ENCODE measurements at regions not wholly inside any gene's neighbourhood (a gene's known extent, or its start where the extent isn't known, plus 50 kb on each side); places are given as distances from the start of the nearest gene placed in this dataset.

DNA sequence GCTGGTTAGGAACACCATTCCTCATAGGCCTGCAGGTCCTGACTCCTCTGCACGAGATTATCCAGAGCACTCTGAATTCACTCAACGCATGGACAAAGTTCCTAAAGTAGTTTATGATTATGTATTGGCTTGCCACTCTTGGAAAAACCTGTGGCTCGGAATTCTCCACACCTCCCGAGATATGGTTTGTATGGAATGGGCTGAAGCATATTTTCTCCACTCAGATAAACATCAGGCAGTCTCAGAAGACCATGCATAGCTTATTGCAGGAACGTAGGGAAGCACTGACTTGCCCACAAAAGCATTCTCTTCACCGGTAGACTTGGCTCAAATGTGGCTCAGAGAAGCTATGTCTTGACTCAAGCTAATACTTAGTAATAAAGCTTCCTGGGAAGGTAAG, 338.6 kb upstream of the NFE2L3 start:
- H3K27me3 ChIP-seq = peaks cover 11% of the 10 kb centered on the region
- H3K36me3 ChIP-seq = no peaks in the 10 kb centered on the region
- no peak overlapping the region for H3K4me3 ChIP-seq (ENCODE audit: low read depth in 1 of 2, low read length in 1 of 2)
- H3K27ac ChIP-seq = no peak overlapping the region
- H3K9me3 ChIP-seq = no peaks in the 10 kb centered on the region
- TF ChIP-seq, protein P1, sequence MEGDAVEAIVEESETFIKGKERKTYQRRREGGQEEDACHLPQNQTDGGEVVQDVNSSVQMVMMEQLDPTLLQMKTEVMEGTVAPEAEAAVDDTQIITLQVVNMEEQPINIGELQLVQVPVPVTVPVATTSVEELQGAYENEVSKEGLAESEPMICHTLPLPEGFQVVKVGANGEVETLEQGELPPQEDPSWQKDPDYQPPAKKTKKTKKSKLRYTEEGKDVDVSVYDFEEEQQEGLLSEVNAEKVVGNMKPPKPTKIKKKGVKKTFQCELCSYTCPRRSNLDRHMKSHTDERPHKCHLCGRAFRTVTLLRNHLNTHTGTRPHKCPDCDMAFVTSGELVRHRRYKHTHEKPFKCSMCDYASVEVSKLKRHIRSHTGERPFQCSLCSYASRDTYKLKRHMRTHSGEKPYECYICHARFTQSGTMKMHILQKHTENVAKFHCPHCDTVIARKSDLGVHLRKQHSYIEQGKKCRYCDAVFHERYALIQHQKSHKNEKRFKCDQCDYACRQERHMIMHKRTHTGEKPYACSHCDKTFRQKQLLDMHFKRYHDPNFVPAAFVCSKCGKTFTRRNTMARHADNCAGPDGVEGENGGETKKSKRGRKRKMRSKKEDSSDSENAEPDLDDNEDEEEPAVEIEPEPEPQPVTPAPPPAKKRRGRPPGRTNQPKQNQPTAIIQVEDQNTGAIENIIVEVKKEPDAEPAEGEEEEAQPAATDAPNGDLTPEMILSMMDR (IDR thresholded peaks at IDR 0.05) = no peak
- no peaks in the 10 kb centered on the region for H3K4me1 ChIP-seq (ENCODE audit: control insufficient read depth in 1 of 2, insufficient read depth in 1 of 2, low read depth in 1 of 2, low read length in 1 of 2)

DNA sequence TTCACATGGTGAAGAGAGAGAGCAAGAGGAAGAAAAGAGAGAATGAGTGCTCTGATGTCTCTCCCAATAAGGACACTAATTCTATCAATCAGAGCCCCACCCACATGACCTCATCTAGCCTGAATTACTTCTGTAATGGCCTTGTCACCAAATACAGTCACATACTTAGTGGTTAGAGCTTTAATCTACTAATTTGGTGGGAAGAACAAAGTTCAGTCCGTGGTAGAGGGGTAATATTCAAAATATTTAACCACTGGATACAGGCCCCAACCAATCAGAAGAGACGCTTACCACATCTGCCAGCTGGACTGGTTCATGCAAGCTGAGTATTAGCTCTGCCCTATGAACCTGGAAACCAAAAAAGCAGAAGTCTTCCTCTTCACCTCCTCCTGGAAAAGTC, 336.3 kb upstream of the NFE2L3 start:
- TF ChIP-seq, protein P1 (IDR thresholded peaks at IDR 0.05) = no peak
- Histone ChIP-seq H3K4me1 (ENCODE audit: control insufficient read depth in 1 of 2, insufficient read depth in 1 of 2, low read depth in 1 of 2, low read length in 1 of 2) (no peaks in the 10 kb centered on the region), H3K27me3 (peaks cover 20% of the 10 kb centered on the region), H3K36me3 (no peaks in the 10 kb centered on the region), H3K4me3 (ENCODE audit: low read depth in 1 of 2, low read length in 1 of 2) (no peak overlapping the region), H3K27ac (no peak overlapping the region), H3K9me3 (no peaks in the 10 kb centered on the region)

DNA sequence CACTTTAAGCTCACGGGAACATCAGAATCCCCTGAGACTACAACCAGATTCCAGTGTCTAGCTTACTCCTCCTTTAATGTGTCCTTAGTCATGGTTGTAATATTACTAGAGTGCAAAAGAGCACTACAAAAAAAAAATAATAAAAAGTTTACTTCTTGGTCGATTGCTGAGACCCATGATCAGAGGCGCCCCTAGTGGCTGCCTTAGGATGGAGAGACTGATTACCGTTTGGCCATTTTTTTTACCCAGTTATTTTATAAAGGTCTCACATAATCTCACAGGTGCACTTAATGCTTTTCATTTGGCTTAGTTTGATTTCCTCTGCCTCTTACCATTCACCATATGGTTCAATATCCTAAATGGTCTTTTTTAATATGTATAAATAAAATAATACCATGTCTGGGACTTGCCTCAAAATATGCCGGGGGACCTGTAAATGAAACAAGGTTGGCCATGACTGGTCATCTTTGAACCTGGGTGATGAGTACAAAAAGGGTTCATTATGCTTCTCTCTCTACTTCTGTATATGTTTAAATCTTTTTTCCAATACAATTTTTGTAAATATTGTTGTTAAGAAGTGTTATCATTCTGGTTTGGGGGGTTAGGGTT, 331.5 kb upstream of the NFE2L3 start:
- Histone ChIP-seq H3K27me3 (peaks cover 25% of the 10 kb centered on the region), H3K9me3 (no peaks in the 10 kb centered on the region), H3K27ac (no peak overlapping the region), H3K4me3 (ENCODE audit: low read depth in 1 of 2, low read length in 1 of 2) (no peak overlapping the region), H3K36me3 (no peaks in the 10 kb centered on the region), H3K4me1 (ENCODE audit: control insufficient read depth in 1 of 2, insufficient read depth in 1 of 2, low read depth in 1 of 2, low read length in 1 of 2) (no peaks in the 10 kb centered on the region)
- TF ChIP-seq, protein P1 (IDR thresholded peaks at IDR 0.05) = no peak

DNA sequence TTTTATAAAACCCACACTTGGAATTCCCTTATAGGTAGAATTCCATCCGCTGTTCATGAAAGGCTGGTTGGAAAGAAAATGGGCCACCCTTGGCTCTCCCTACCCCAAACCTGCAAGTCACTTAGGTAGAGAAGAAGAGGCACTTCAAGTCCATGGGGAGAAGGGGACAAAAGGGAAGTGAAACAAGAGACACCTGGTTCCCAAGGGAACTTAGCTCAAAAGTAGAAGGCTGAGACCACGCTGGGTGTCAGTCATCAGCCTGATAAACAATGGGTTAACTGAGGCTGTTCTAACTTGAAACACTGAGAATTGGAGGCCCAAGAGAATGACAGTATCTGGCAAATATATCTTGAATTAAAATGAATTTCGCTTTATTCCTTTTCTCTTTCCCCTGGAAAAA, 330.8 kb upstream of the NFE2L3 start:
- Histone ChIP-seq H3K4me1 (ENCODE audit: control insufficient read depth in 1 of 2, insufficient read depth in 1 of 2, low read depth in 1 of 2, low read length in 1 of 2) (no peaks in the 10 kb centered on the region), H3K27ac (no peak overlapping the region), H3K4me3 (ENCODE audit: low read depth in 1 of 2, low read length in 1 of 2) (no peak overlapping the region), H3K36me3 (no peaks in the 10 kb centered on the region), H3K9me3 (no peaks in the 10 kb centered on the region), H3K27me3 (peaks cover 25% of the 10 kb centered on the region)
- TF ChIP-seq, protein P1 (IDR thresholded peaks at IDR 0.05) = no peak

DNA sequence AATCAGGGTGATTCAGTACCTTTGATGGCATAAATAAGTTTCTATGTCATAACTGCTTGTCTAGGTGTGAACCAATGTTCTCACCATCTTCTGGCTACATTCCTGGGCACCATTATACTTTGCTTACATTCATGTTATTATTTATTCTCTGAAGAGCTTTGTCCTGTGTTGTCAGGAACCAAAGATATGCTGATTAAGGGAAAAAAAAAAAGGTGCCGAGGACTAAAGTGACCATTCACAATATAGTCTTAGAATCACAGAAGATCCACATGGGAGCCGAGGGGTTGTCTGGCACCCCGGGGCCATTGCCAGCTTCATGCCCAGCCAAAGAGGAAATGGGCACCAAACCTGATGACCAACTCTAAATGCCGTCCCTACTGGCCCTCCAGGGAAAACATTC, 329.2 kb upstream of the NFE2L3 start:
- no peak overlapping the region for H3K4me3 ChIP-seq (ENCODE audit: low read depth in 1 of 2, low read length in 1 of 2)

More for the DNA sequence above, 329.2 kb upstream of the NFE2L3 start:
- TF ChIP-seq, protein P1 (IDR thresholded peaks at IDR 0.05) = no peak
- Histone ChIP-seq H3K27ac (no peak overlapping the region), H3K27me3 (peaks cover 25% of the 10 kb centered on the region), H3K9me3 (no peaks in the 10 kb centered on the region), H3K4me1 (ENCODE audit: control insufficient read depth in 1 of 2, insufficient read depth in 1 of 2, low read depth in 1 of 2, low read length in 1 of 2) (no peaks in the 10 kb centered on the region), H3K36me3 (no peaks in the 10 kb centered on the region)

Data from neutrophil (primary cell).